CD14-positive monocyte (primary cell): ENCODE measurements at regions not wholly inside any gene's neighbourhood (a gene's known extent, or its start where the extent isn't known, plus 50 kb on each side); places are given as distances from the start of the nearest gene placed in this dataset.

ENCODE experiments used
- DNase-seq, 3 donors: peaks; one replicate each; pipeline ENCODE4 v3.0.0-alpha.2; 2011 to 2022
- H2AFZ ChIP-seq: 2 replicates; pipeline ENCODE4 v1.6.0; 2012; ENCODE audit warnings: mild to moderate bottlenecking, low read depth, low read length, inconsistent platforms; ENCODE audit not compliant: insufficient read depth, poor library complexity, severe bottlenecking
- H3K27ac ChIP-seq, 2 donors: 1 replicate in 1 of 2; 2 replicates in 1 of 2; pipeline ENCODE4 v1.5.1; 2012 to 2013; ENCODE audit warnings: low read length in 2 of 2, control low read depth in 1 of 2, inconsistent platforms in 1 of 2, low read depth in 1 of 2, mild to moderate bottlenecking in 1 of 2
- H3K27me3 ChIP-seq, 2 donors: one replicate each; pipeline versions ENCODE4 v1.6.0 to v1.6.1; 2011 to 2013; ENCODE audit warnings: low read length in 2 of 2; ENCODE audit not compliant: control insufficient read depth in 2 of 2, insufficient read depth in 2 of 2
- H3K36me3 ChIP-seq, 2 donors: replicated peaks in 1 of 2; 1 replicate in 1 of 2; 2 replicates in 1 of 2; pipeline versions ENCODE4 v1.5.1 to v1.6.1; 2012 to 2013; ENCODE audit warnings: low read length in 2 of 2, control low read depth in 1 of 2, inconsistent platforms in 1 of 2, mild to moderate bottlenecking in 1 of 2; ENCODE audit not compliant: insufficient read depth in 2 of 2, control insufficient read depth in 1 of 2
- H3K4me1 ChIP-seq, 2 donors: 1 replicate in 1 of 2; 2 replicates in 1 of 2; pipeline versions ENCODE4 v1.5.1 to v1.6.1; 2012 to 2013; ENCODE audit warnings: low read length in 2 of 2, control low read depth in 1 of 2, inconsistent platforms in 1 of 2, mild to moderate bottlenecking in 1 of 2, moderate library complexity in 1 of 2; ENCODE audit not compliant: insufficient read depth in 2 of 2, control insufficient read depth in 1 of 2
- H3K4me2 ChIP-seq: replicated peaks from 2 replicates; pipeline ENCODE3; 2012; ENCODE audit warnings: low read length, moderate library complexity, mild to moderate bottlenecking; ENCODE audit not compliant: poor library complexity, severe bottlenecking; ENCODE audit errors: extremely low read depth
- H3K4me3 ChIP-seq, 3 experiments: fragments of 200-600 bp in 1 of 3; sonication (generic) in 1 of 3; replicated peaks in 1 of 3; 1 replicate in 2 of 3; 2 replicates in 1 of 3; pipeline ENCODE4 v1.5.1; 2011 to 2013; ENCODE audit warnings: low read length in 3 of 3, mild to moderate bottlenecking in 3 of 3, control low read depth in 2 of 3, low read depth in 2 of 3, inconsistent platforms in 1 of 3, moderate library complexity in 1 of 3
- H3K79me2 ChIP-seq: 2 replicates; pipeline ENCODE4 v1.6.0; 2012; ENCODE audit warnings: mild to moderate bottlenecking, control low read depth, inconsistent platforms, low read length, moderate library complexity; ENCODE audit not compliant: insufficient read depth
- H3K9ac ChIP-seq: 2 replicates; pipeline ENCODE4 v1.6.0; 2017; ENCODE audit warnings: low read length, mild to moderate bottlenecking; ENCODE audit not compliant: insufficient read depth, poor library complexity, severe bottlenecking
- H3K9me3 ChIP-seq, 2 donors: replicated peaks in 1 of 2; 1 replicate in 1 of 2; 2 replicates in 1 of 2; pipeline versions ENCODE4 v1.5.1 to v1.6.1; 2012 to 2013; ENCODE audit warnings: low read length in 2 of 2, control low read depth in 1 of 2; ENCODE audit not compliant: control insufficient read depth in 1 of 2, insufficient read depth in 1 of 2
- H4K20me1 ChIP-seq: 2 replicates; pipeline ENCODE4 v1.6.0; 2012; ENCODE audit warnings: mild to moderate bottlenecking, low read length, control low read depth, moderate library complexity; ENCODE audit not compliant: insufficient read depth
- H3K27ac Mint-ChIP-seq, 7 donors: one replicate each; pipeline ENCODE4 v1.8.0; 2020; ENCODE audit warnings: mild to moderate bottlenecking in 7 of 7, mixed read lengths in 7 of 7, moderate library complexity in 6 of 7, inconsistent platforms in 2 of 7
- H3K27me3 Mint-ChIP-seq, 3 donors: one replicate each; pipeline ENCODE4 v1.8.0; 2021 to 2022; ENCODE audit warnings: low read depth in 3 of 3, mild to moderate bottlenecking in 3 of 3, mixed read lengths in 3 of 3, moderate library complexity in 3 of 3, inconsistent platforms in 1 of 3
- H3K36me3 Mint-ChIP-seq, 2 donors: one replicate each; pipeline ENCODE4 v1.8.0; 2020; ENCODE audit warnings: mixed read lengths in 2 of 2, inconsistent platforms in 1 of 2, mild to moderate bottlenecking in 1 of 2
- H3K4me1 Mint-ChIP-seq: one replicate; pipeline ENCODE4 v1.8.0; 2020; ENCODE audit warnings: mild to moderate bottlenecking, mixed read lengths
- H3K4me3 Mint-ChIP-seq, 2 donors: one replicate each; pipeline ENCODE4 v1.8.0; 2020; ENCODE audit warnings: mild to moderate bottlenecking in 2 of 2, mixed read lengths in 2 of 2, moderate library complexity in 1 of 2
- H3K9me3 Mint-ChIP-seq, 7 donors: one replicate each; pipeline ENCODE4 v1.8.0; 2020 to 2022; ENCODE audit warnings: mixed read lengths in 7 of 7, mild to moderate bottlenecking in 6 of 7, moderate library complexity in 6 of 7, inconsistent platforms in 2 of 7
- WGBS: methylation state at CpG from one replicate; pipeline ENCODE4 v1.1.5; 2013; ENCODE audit warnings: missing lambda C conversion rate; ENCODE audit not compliant: insufficient coverage; 5-methylcytosine and 5-hydroxymethylcytosine counted together
- intact Hi-C, 2 donors: fragments of 100-400 bp; cut with micrococcal nuclease; formaldehyde crosslinking; loops; one replicate each; pipeline versions ENCODE4 v1.15.0 to v1.15.1; 2023
- TF ChIP-seq, protein P1 (sequence below): fragments of 200-600 bp; IDR thresholded peaks from one replicate; pipeline ENCODE4 v1.8.0; 2022; ENCODE audit warnings: antibody characterized with exemption, mild to moderate bottlenecking

DNA sequence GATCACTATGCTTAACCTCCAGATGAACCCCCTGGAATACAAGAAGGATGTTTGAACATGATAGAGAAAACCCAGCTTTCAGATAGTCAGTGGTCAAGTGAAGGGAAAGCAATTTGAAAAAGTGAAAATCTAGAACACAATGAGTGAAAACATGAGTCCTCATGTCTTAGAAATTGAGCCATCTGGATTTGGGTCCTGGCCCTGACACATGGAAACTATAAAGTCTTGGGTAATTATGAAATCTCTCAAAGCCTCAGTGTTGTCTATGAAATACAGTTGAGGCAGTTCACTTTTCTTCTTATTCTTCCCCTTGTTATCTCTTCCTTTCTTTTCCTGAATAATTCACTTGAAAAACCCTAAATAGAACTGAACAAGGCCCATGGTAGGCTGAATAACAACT lies 120.6 kb downstream of the EN1 start:
- H3K4me1 ChIP-seq = no peaks in the 10 kb centered on the region
- no peaks in the 10 kb centered on the region for H3K36me3 ChIP-seq
- H3K27me3 Mint-ChIP-seq = peaks cover 0 to 6% (median 0%) of the 10 kb centered on the region in 3 donors
- H3K79me2 ChIP-seq = no peaks in the 10 kb centered on the region
- no peak overlapping the region for H3K27ac ChIP-seq
- no peak for DNase-seq
- peaks cover 0 to 5% (median 0%) of the 10 kb centered on the region in 7 donors for H3K9me3 Mint-ChIP-seq
- no peak overlapping the region for H3K9ac ChIP-seq
- no peaks in the 10 kb centered on the region for H3K36me3 Mint-ChIP-seq
- H3K27ac Mint-ChIP-seq = no peak overlapping the region
- H3K4me3 ChIP-seq = no peak overlapping the region
- TF ChIP-seq, protein P1, sequence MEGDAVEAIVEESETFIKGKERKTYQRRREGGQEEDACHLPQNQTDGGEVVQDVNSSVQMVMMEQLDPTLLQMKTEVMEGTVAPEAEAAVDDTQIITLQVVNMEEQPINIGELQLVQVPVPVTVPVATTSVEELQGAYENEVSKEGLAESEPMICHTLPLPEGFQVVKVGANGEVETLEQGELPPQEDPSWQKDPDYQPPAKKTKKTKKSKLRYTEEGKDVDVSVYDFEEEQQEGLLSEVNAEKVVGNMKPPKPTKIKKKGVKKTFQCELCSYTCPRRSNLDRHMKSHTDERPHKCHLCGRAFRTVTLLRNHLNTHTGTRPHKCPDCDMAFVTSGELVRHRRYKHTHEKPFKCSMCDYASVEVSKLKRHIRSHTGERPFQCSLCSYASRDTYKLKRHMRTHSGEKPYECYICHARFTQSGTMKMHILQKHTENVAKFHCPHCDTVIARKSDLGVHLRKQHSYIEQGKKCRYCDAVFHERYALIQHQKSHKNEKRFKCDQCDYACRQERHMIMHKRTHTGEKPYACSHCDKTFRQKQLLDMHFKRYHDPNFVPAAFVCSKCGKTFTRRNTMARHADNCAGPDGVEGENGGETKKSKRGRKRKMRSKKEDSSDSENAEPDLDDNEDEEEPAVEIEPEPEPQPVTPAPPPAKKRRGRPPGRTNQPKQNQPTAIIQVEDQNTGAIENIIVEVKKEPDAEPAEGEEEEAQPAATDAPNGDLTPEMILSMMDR = no peak
- H3K9me3 ChIP-seq = no peaks in the 10 kb centered on the region
- intact Hi-C loops = no loop called here
- no peaks in the 10 kb centered on the region for H3K4me1 Mint-ChIP-seq
- H3K4me3 Mint-ChIP-seq = no peak overlapping the region
- H3K4me2 ChIP-seq = no peak overlapping the region
- no peak overlapping the region for H2AFZ ChIP-seq
- H3K27me3 ChIP-seq = no peaks in the 10 kb centered on the region
- H4K20me1 ChIP-seq = no peaks in the 10 kb centered on the region

DNA sequence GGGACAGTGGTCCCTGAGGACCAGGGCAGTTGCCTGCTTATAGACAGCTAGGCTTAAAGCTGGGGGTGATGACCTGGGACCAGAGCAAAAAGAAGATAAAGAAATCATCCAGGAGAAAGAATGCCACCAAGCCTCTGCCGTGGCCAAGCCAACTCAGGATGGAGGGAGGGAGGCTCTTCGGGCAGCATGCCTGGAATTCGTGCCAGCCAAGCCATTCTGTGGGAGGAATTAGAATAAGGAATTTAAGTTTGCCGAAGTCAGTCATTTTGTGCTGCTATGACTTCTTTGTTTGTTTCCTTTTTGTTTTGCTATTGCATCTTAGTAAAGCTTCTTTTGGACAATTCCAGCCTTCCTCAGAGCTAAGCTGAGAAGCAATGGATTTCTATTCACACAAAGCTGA lies 124.1 kb downstream of the EN1 start:
- TF ChIP-seq, protein P1 = no peak
- no peak overlapping the region for H3K4me3 ChIP-seq
- no peak overlapping the region for H3K27ac ChIP-seq
- H3K4me1 ChIP-seq = no peaks in the 10 kb centered on the region
- H3K9me3 ChIP-seq = no peaks in the 10 kb centered on the region
- Mint-ChIP-seq H3K9me3 (peaks cover 0 to 4% (median 0%) of the 10 kb centered on the region in 7 donors), H3K36me3 (no peaks in the 10 kb centered on the region), H3K27me3 (peaks cover 0 to 5% (median 0%) of the 10 kb centered on the region in 3 donors), H3K4me3 (no peak overlapping the region), H3K27ac (no peak overlapping the region), H3K4me1 (no peaks in the 10 kb centered on the region)
- no peak overlapping the region for H3K9ac ChIP-seq
- H4K20me1 ChIP-seq = no peaks in the 10 kb centered on the region
- no peak overlapping the region for H3K4me2 ChIP-seq
- DNase-seq = no peak
- WGBS = 90% methylated on average over 3 of the region's 4 CpGs
- intact Hi-C loops = no loop called here
- H3K36me3 ChIP-seq = no peaks in the 10 kb centered on the region
- no peak overlapping the region for H2AFZ ChIP-seq
- H3K79me2 ChIP-seq = no peaks in the 10 kb centered on the region
- no peaks in the 10 kb centered on the region for H3K27me3 ChIP-seq
